Right lobe of liver (tissue), 4 donors: ENCODE measurements at regions not wholly inside any gene's neighbourhood (a gene's known extent, or its start where the extent isn't known, plus 50 kb on each side); places are given as distances from the start of the nearest gene placed in this dataset.

Experiments used
- CTCF ChIP-seq, 4 donors: fragments of 200-600 bp in 3 of 4; fragments of 450-650 bp in 1 of 4; IDR thresholded peaks; one replicate each; pipeline versions ENCODE4 v1.5.1 to v1.8.0; 2016 to 2022; ENCODE audit warnings: antibody characterized with exemption in 4 of 4, mild to moderate bottlenecking in 2 of 4
- POLR2A ChIP-seq: fragments of 450-650 bp; IDR thresholded peaks from one replicate; pipeline ENCODE4 v1.6.1; 2017; ENCODE audit warnings: antibody characterized with exemption, mild to moderate bottlenecking
- donor health status: DM: no; HTN: no; CAD: no.
- donor health status: DM: no; HTN: no; CAD: no.
- donor health status: DM: no; HTN: yes; CAD: no.

DNA sequence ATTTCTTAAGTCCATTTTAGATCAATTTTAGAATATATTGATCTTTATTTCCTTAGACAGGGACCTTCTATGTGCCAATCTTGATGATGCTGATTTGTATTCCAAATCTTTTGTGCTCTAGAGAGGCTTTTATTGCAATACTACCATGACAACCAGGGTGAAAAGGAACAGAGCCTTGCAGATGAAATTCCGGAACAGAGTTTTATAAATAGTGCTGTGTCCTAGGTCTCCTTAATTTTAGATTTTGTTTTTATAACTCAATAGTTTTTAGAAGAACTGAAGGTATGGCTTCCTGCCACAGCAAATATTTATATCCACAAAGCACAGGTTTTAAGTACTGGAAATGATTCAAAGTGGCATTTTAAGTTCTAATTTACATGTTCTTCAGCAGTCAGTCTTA lies 160.2 kb downstream of the PMAIP1 start:
- no peak for TF ChIP-seq CTCF (IDR thresholded peaks at IDR 0.05)
- no peak for TF ChIP-seq POLR2A
